GM19463 (cell line): ENCODE measurements at regions not wholly inside any gene's neighbourhood (a gene's known extent, or its start where the extent isn't known, plus 50 kb on each side); places are given as distances from the start of the nearest gene placed in this dataset.
"Not testable (repeated sequence)": the region's sequence is repeated elsewhere in the genome, so short reads cannot be mapped to it uniquely, and the experiment has no call there.

Experiments
- ATAC-seq: cut with Tn5 transposase; IDR thresholded peaks from one replicate; pipeline ENCODE4 v1.9.1; 2021; ENCODE audit warnings: mild to moderate bottlenecking, moderate library complexity; ENCODE audit not compliant: unreplicated experiment

DNA sequence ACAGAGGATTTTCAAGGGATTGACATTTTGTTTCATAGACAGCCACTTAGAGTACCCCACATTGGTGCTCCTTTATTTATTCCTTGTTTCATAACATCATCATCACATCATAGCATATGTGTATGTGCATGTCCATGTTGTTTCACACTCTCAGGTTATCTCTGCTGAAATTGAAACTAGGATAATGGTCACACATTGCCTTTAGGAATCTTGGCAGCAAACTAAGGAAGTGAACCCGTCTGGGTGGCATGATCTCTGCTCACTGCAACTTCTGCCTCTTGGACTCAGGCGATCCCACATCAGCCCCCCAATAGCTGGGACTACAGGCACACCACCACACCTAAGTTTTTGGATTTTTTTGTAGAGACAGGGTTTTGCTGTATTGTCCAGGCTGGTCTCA is 234.2 kb upstream of the ANKRD50 start:
- no peak for ATAC-seq

DNA sequence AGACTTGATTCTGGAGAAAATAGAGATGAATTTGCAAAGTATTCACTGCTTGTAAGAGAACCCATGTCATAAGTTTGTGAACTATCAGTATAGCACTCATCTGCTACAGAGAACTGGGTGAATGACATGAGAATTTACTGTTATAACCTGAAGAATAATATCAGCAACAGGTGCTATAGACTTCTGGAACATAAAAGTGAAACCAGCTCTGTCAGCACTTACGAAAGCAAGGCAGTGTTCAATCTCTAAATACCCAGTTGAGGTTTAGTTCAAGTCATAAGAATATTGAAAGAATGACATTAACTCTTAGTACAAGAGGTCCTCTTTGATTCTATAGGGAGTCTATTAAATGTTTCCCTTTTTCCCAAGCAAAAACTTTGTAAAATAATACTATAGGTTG is 232.9 kb upstream of the ANKRD50 start:
- peak; percentile 45 for ATAC-seq

DNA sequence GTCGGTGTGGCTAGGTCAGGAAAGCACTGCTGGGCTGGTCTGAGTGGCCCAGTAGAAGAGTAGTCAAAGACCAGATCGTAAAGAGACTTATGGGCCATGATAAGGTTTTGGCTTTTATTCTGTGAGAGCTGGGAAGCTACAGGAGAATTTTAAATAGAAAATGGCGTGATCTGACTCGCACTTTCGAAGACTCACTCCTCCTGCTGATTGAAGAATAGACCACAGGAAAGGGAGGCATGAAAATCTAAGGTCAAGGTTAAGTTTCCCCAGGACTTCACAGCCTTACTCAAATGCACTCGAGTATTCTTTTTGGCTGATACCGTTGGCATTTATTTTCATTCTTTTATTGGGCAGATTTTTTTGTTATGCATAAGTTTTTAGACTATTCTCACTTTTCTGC is 231.4 kb upstream of the ANKRD50 start:
- no peak for ATAC-seq

DNA sequence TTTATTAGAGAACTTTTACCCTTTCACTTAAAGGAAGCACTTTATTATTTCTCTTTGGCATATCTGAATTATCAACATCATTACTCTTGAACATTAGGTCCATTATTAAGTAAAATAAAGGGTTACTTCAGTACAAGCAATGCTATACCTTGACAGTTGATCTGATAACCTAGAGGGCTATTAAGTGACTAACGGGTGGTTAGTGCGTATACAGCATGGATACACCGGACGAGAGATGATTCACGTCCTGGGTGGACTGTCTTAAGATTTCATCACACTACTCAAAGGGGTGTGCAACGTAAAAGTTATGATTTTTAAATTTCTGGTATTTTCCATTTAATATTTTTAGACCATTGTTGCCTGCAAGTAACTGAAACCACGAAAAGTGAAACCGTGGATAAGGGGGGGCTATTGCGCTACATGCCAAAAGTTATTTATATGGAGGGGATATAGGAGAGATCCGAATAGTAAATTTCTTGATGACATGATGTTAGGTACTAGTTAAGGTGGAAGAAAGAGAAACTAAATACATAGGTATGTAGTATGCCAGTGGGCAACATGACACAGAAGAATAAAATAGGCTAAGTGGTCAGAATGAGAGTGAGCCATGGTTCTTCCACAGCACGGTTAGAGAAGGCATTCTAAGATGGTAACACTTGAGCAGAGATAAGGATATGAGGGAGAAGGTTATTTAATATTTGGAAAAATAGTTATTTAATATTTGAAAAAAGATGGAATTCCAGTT is 230.8 kb upstream of the ANKRD50 start:
- ATAC-seq = no peak

DNA sequence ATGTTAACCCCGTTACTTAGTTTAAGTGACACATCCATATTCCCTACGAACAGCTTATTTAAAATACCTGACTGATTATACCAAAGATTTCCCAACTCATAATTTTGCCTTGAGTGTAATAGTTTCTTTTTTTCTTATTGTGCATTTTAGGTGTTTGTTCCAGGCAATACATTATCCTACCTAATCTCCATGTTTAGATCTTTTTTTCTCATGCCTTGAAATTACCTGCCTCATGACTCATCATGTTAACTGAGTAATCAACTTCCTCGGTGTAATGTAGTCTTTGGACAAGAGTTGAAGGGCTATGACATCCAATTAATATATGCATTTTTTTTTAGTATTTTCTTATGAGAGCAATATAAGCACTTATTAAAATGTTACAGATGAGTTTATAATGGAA is 228.7 kb upstream of the ANKRD50 start:
- ATAC-seq = no peak

DNA sequence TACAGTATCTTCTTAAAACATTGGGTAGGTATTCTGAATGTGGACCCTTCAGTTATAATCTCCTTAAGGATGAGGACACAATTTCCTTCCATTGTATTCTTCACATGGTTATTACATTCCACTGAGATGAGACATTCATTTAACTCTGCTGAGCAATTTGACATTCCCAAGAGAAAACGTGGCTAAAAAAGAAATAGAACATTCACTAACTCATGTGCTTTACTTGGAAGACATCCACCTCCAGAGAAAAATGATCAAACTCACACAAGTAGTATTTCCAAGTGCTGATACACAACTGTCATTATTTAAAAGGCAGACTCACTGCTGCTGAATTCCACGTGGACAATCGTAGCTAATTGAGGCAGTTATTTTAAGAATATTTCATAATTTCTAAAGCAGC is 227.9 kb upstream of the ANKRD50 start:
- ATAC-seq = no peak

DNA sequence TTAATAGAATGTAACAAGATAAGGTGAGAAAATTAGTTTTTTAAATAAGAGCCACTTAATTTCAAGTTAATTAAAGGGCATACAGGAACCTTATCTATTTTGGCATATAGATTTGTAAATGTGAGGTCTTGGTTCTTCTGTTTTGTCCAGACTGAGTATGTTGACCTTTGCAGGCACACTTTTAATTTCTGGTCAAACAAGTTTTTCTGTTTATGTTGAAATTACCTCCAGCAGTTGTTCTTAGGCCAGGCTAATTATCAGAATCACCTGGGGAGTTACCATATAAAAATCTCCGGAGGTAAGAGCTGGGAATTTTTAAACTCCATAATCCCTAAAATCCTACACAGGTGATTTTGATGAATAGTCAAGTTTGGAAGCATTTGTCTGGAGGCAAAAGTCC is 227.4 kb upstream of the ANKRD50 start:
- ATAC-seq = no peak

DNA sequence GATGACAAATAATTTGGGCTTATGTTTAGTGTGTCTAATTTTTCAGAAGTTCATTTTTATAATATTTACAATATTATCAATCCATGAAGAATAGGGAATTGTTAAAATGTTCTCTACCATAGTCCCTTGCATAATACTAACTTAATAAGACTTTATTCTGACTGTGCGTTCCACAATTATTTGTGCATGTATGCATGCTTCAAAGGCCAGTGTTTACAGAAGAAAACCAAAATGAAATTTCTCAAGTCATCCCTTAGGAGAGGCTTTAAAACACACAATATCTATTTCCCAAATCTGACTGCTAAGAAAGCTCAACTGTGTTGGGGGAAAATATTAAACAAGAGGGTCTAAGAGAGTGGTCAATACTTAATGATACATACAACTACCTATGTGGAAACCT is 226.3 kb upstream of the ANKRD50 start:
- no peak for ATAC-seq

DNA sequence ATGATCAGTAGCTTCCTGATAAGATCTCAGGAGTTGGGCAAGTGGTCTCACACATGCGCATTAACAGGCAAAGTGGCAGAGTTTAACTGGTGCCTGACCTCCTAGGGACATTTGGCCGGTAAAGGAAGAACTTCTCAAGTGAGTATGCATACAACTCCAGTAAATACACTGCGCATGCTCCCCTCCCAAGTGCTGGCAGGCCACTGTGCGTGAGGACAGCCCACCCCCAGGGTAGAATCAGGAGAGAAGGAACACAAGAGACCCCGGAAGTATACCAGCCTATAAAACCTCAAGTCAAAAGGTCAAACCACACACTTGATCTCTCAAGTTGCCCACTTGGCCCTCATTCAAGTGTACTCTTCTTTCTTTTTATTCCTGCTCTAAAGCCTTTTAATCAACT is 225.5 kb upstream of the ANKRD50 start:
- ATAC-seq = no peak

DNA sequence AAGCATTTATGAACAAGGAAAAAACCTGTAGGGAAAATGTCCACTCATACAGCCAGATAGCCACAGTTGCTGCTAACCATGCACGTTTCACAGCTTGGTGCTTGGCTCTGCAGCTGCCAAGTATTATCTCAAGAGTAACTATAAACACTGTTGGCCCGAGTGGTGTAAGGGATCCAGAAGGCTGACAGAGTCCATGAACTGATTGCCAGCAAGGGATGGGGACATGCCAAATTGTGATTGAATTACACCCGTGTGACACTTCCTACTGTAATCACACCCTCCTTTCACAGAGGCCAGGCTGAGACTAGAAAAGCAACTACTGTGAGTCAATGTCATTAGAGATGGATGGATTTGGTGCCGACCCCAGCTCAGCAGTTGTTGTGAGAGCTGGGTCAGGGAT is 223.9 kb upstream of the ANKRD50 start:
- ATAC-seq = no peak

DNA sequence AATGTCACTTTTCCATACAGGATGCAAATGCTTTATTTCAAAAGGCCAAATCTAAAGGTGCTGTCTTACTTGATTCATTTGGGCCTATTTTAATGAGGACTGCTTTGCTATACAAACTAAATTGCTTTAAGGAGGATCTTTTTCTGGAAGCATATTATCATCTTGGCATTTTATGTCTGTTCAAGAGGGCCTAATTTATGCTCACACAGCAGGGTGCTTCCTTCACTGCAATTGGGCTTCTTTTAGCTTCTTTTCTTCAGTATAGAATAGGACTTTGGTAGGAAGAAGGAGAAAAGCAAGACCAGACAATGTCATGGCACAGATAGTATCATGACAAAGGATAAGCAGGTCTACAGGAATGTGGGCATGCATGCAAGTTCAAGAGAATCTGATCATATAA is 222.4 kb upstream of the ANKRD50 start:
- ATAC-seq = no peak

DNA sequence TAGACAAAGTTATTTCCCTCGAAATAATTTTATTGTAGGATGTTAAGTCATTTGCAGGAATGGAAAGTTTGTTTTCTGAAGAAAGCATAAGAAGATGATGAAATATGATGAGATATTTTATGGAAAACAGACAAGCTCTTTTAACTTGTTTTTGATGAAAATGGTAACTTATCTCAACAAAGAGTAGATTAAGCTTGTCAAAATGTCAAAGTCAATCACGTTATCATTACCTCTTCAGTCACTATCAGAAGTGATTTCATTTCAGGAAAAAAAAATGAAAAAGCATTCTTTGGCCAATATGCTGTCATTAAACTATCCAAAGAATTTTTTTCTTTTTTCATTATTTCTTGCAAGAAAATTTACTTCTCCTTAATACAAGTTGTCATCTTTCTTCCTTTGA is 221.0 kb upstream of the ANKRD50 start:
- ATAC-seq = no peak

DNA sequence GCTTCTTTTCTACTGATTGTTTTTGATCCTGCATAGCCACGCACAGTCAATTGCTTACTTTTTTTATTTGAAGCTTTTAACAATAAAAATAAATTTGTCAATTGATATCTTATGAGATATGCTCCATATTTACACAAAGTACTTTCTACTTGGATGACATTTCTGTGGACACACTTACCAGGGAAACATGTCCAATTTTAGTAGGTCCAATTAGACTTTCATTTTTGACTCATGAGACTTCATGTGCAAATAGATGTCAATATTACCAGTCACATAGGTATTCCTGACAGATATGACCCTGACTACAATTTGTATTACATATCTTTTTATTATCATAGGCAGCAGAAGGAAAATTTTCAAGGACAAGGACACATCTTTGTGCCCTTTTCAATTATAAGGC is 219.9 kb upstream of the ANKRD50 start:
- ATAC-seq = no peak

DNA sequence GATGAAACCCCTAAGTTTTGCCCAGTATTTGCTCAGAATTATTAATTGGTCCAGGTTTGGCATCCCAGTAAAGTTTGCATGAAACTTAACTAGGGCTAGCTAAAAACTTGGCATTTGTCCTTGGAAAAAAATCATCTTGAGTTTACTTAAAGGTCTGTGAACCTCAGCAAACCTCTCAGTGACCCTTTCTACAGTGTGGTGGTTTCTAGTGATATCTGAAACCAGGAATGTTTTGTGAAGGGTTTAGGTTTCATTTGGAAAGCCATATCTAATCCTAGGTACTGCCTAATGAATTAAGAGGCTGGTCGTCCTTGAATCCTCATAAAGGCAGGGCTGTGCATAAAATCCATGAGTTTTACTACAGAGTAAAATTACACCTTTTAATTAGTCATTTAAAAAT is 218.5 kb upstream of the ANKRD50 start:
- ATAC-seq = no peak

DNA sequence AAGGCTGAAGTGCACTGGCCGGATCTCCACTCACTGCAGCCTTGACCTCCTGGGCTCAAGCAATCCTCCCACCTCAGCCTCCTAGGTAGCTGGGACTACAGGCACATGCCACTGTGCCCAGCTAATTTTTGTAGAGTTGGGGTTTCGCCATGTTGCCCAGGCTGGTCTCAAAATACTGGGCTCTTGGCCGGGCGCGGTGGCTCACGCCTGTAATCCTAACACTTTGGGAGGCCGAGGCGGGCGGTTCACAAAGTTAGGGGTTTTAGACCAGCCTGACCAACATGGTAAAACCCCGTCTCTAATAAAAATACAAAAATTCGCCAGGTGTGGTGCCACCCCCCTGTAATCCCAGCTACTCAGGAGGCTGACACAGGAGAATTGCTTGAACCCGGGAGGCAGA is 210.2 kb upstream of the ANKRD50 start:
- ATAC-seq = not testable (repeated sequence)

DNA sequence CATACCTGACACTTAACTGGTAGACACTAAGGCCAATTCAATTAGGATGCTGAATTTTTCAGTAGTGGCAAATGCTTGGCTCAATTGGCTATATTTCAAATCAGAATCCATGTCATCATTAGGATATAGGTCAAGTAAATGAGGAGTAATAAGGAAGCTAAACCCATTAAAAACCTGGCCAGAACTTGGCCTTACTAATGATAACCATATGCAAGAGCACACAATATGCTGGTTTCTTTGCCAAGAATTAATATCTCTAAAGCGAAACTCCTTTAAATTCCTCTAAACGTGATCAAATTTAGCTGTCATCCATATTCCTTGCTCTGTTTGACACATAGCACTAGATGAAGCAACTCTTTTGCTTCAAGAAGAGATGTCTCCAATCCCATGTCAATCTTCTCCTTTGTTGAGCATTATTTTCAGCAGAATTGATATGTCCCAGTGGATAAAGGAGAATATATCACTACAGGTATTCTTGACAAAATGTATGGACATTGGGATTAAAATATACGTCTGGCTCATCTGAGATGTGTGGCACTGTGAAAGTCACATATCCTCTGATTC is 206.1 kb upstream of the ANKRD50 start:
- ATAC-seq = no peak

DNA sequence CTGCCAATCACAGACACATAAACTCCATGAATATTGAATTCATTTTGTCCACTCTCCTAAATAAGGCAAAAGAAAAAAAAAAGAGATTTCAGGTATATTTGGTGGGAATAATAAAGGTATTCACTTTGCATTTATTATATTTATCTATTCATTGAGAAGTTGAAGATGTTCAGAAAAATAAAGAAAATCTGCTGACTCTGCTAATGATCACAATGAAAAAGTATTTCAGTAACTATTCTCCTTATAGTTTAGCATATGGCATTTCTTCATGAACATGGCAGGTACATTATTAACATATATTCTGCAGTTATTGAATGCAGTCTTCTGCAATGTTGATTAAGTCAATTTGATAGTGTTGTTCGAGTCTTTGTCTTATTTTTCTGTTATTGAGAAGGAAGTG is 202.5 kb upstream of the ANKRD50 start:
- no peak for ATAC-seq

DNA sequence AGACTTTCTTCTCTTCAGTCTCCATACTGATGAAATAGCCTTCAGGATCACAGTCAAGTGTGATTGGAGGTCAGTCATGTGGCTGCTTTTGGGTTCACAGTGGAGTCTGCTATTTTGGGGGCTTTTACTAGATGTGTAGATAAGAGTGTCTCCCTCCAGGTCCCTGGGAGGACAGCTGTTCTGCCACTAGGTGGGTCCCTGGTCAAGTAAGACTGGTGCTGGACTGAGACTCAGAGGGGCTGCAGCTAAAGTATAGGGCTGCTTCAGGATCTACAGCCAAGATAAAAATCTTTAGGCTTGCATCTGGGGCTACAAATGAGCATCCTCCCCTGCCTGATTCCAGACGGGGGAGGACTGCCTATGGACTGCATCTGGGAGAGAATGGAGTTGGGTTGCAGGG is 200.7 kb upstream of the ANKRD50 start:
- ATAC-seq = no peak

DNA sequence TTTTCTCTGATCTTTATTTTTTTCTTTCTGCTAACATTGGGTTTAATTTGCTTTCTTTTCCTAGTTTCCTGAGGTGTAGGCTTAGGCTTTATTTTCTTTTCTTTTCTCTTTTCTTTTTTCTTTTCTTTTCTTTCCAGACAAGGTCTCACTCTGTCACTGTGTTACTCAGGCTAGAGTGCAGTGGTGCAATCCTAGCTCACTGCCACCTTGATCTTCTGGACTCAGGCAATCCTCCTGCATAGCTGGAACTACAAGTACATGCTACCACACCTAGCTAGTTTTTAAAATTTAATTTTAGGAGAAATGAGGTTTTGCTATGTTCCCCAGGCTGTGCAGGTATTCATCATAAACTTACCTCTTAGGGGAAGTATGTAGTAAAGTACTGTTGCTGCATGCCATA is 197.8 kb upstream of the ANKRD50 start:
- no peak for ATAC-seq

DNA sequence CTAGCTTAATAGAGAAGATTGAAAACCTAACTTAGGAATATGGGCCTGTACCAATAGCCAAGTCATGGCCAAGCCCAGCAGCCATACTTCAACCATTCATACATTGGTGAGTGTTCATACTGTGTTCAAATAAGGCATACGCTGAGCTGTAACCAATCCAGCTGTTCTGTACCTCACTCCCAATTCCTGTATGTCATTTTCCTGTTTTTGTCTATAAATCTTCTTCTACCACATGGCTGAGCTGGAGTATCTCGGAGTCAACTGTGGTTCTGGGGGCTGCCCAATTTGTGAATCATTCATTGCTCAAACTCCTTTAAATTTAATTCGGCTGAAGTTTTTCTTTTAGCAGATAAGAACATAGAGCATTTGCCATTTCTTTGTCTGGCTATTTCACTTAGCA is 195.3 kb upstream of the ANKRD50 start:
- no peak for ATAC-seq

DNA sequence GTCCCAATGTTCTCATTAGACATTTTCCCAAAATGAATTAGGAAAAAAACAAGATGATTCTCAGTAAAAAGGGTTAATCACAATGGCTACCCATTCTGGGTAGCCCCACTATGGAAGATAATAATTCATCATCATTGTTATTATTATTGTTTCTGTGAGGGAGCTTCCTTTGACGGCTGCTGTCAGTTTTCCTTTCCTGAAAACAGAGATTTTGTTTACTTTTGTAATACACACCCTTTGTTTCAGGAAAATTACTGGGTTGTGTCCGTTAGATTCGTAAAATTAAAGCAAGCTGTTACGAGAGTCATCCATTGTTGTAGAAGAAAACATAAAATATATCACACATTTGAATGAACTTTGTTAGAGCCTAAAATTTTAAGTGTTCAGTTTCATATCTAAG is 192.9 kb upstream of the ANKRD50 start:
- no peak for ATAC-seq

DNA sequence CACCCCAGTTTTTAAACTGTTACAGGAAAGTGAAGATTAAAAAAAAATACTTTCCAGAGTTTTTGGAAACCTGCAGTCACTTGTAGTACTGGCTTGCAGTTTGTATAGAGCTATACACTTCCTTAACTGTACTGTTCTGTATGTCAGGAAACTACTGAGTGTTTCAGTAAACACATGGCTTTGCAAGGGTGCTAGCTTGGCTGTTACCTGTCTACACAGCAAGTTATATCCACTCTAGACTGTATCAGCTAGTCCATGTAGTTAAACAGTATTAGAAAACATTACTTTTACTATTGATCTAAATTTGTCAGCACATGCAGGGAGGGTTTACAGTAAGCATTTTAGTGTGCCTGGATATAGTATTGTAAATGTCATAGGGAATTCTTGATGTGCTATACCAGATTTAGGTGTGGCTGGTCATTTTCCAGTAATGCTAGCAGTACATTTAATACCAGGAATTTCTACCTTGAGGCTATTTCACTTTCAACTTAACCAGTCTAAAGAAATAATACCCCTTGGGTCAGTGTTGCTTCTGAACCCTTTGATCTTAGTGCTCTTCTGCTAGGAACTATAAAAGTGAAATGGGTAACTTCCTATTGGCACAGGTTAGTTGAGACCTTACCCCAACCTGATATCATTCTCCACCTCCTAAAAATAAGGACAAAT is 192.3 kb upstream of the ANKRD50 start:
- ATAC-seq = no peak
